ENCODE measurements at regions not wholly inside any gene's neighbourhood (a gene's known extent, or its start where the extent isn't known, plus 50 kb on each side); places are given as distances from the start of the nearest gene placed in this dataset.

DNA sequence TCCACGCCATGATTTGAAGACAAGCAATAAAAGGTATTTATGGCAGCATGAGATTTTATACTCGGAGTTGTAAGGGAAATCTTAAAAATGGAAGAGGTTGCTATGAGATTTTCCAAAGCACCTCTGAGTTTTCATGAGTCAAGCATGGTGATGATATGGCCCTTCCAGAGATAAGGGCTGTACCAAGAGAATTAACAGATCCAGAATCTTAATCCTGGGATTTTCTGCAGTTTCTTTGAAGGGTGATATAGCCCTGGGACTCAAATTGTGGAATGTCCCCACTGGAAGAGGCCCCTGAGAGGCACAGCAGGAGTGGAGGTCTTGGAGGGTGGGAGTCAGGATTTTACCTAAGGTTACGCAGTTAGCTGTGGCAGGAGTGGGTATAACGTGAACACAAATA, 243.3 kb downstream of the ZNF621 start:
- TF ChIP-seq CTCF (IDR thresholded peaks at IDR 0.05), result no peak
- TF ChIP-seq POLR2A (IDR thresholded peaks at IDR 0.05), result no peak

All from thyroid gland (tissue), 4 donors.